ENCODE measurements at regions not wholly inside any gene's neighbourhood (a gene's known extent, or its start where the extent isn't known, plus 50 kb on each side); places are given as distances from the start of the nearest gene placed in this dataset.
"Not testable (repeated sequence)": the region's sequence is repeated elsewhere in the genome, so short reads cannot be mapped to it uniquely, and the experiment has no call there.

DNA sequence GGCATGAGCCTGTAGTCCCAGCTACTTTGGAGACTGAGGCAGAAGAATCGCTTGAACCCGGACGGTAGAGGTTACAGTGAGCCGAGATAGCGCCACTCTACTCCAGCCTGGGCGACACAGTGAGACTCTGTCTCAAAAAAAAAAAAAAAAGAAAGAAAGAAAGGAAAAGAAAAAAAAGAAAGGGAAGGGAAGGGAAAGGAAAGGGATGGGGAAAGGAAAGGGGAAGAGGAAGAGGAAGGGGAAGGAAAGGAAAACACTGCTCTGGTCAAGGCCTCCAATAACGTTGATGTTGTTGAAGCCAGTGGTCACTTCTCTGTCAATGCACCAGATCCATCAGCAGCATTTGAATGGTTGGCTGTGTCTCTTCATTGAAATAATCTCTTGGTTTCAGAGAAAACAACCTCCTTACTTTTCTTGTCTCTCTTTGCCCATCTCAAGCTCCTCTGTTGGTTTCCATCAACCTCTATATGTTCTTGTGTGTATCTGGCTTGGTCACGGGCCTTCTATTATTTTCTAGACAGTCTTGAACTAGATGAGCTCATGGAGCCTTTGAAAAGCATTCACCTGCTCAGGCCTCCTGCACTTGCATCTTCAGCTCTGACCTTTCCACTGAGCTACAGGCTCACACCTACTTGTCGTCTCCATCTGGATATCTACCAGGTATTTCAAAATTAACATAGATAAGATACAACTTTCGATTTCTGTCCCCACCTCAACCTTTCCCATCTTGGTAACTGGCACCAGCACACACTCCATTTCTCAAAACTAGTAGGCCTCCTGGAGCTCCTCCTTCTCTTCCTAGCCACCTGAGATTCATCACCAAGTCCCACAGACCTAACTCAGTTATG lies 69.4 kb upstream of the LAPTM4A start:
- DNase-seq (ENCODE audit: low spot score): no peak
- ATAC-seq (ENCODE audit: low FRiP score): no peak
- TF ChIP-seq, protein P1, sequence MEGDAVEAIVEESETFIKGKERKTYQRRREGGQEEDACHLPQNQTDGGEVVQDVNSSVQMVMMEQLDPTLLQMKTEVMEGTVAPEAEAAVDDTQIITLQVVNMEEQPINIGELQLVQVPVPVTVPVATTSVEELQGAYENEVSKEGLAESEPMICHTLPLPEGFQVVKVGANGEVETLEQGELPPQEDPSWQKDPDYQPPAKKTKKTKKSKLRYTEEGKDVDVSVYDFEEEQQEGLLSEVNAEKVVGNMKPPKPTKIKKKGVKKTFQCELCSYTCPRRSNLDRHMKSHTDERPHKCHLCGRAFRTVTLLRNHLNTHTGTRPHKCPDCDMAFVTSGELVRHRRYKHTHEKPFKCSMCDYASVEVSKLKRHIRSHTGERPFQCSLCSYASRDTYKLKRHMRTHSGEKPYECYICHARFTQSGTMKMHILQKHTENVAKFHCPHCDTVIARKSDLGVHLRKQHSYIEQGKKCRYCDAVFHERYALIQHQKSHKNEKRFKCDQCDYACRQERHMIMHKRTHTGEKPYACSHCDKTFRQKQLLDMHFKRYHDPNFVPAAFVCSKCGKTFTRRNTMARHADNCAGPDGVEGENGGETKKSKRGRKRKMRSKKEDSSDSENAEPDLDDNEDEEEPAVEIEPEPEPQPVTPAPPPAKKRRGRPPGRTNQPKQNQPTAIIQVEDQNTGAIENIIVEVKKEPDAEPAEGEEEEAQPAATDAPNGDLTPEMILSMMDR (IDR thresholded peaks at IDR 0.05): no peak

GRCh38 chr2:20118051-20118450 lies 66.6 kb upstream of the LAPTM4A start:
- TF ChIP-seq, protein P1 (IDR thresholded peaks at IDR 0.05): no peak
- DNase-seq (ENCODE audit: low spot score) (no peak), ATAC-seq (ENCODE audit: low FRiP score) (no peak)

GRCh38 chr2:20115902-20116301 lies 64.5 kb upstream of the LAPTM4A start:
- TF ChIP-seq, protein P1 (IDR thresholded peaks at IDR 0.05): no peak
- no peak for ATAC-seq (ENCODE audit: low FRiP score)
- DNase-seq (ENCODE audit: low spot score): no peak

- ATAC-seq (ENCODE audit: low FRiP score) (no peak), DNase-seq (ENCODE audit: low spot score) (no peak)
- TF ChIP-seq, protein P1 (IDR thresholded peaks at IDR 0.05): no peak
Measured at GRCh38 chr2:20115374-20115773, 63.9 kb upstream of the LAPTM4A start.

- TF ChIP-seq, protein P1 (IDR thresholded peaks at IDR 0.05): no peak
- ATAC-seq (ENCODE audit: low FRiP score): no peak
- no peak for DNase-seq (ENCODE audit: low spot score)
Measured at GRCh38 chr2:20113986-20114938, 62.8 kb upstream of the LAPTM4A start.

DNA sequence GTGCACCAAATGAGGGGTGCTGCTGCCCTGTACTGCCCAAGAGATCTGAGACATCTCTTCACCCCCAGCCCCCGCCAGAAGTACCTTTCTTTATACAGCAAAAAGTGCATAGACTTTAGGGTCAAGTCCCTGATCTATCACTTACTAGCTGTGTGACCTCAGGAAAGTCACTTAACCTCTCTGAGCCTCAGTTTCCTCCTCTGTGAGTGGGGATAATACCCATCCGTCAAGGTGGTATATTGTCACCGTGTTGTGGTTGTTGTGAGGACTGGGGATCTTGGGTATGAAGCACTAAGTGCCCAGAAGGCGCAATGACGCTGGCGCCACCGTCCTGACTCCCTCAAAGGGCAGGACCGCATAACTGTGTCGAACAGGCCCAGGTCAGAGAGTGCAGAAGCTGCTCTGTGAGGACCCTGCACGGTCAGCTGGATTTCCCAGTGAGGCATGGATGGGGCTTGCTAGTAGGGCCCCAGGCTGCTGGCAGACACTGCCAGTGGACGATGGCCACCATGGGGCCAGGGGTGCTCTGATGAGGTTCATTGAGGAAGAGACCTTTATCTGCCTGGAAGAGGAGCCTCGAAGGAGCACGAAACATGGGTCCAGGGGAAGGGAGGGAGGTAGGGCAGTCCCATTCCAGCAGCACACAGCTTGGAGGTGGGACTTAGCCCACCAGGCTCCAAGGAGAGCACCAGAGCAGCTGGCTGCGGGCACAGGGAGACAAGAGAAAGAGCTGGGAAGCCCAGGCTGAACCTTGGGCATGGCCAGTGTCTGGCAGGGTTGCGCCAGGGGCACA lies 61.8 kb upstream of the LAPTM4A start:
- DNase-seq (ENCODE audit: low spot score) (no peak), ATAC-seq (ENCODE audit: low FRiP score) (no peak)
- TF ChIP-seq, protein P1 (IDR thresholded peaks at IDR 0.05): no peak

- DNase-seq (ENCODE audit: low spot score); ATAC-seq (ENCODE audit: low FRiP score): not testable (repeated sequence)
Measured at GRCh38 chr2:20112361-20112760, 60.9 kb upstream of the LAPTM4A start.
